Endothelial cell of umbilical vein (primary cell): ENCODE measurements at regions not wholly inside any gene's neighbourhood (a gene's known extent, or its start where the extent isn't known, plus 50 kb on each side); places are given as distances from the start of the nearest gene placed in this dataset.

Experiments
- BruUV-seq: library from RNA; stranded (reverse); fragments of 400-500 nt; replicated peaks from 2 replicates; lab custom pipeline; 2021; lab: Mats Ljungman, UMichigan
- CTCF ChIA-PET: fragments of 300-600, 350-600 bp; sonication (Branson Sonifier 250); formaldehyde crosslinking; loops from one replicate; lab custom pipeline; 2021; ENCODE audit warnings: antibody characterized with exemption, inconsistent platforms; lab: Charles Lee
- POLR2A ChIA-PET: fragments of 300-600, 350-600 bp; sonication (Branson Sonifier 250); formaldehyde crosslinking; loops from one replicate; lab custom pipeline; 2021; ENCODE audit warnings: antibody characterized with exemption, inconsistent platforms; lab: Charles Lee
- DNase-seq: peaks from one replicate; pipeline ENCODE4 v3.0.0-alpha.2; 2011; ENCODE audit warnings: low read depth, low spot score
- FAIRE-seq: peaks from 2 replicates; lab custom pipeline; 2011; peaks lifted over from hg19 to GRCh38; lab: Jason Lieb, UNC
- H2AFZ ChIP-seq: 2 replicates; pipeline ENCODE4 v1.6.0; 2012; ENCODE audit warnings: low read depth, low read length, control low read depth, inconsistent platforms
- H3K27ac ChIP-seq: 2 replicates; pipeline ENCODE4 v1.5.1; 2011; ENCODE audit warnings: low read depth, mild to moderate bottlenecking, control low read depth, low read length, moderate library complexity; ENCODE audit not compliant: insufficient read depth
- H3K27me3 ChIP-seq, 2 experiments: 2 replicates each; pipeline versions ENCODE4 v1.6.0 to v1.6.1; 2011; ENCODE audit warnings: low read length in 2 of 2, mixed read lengths in 1 of 2; ENCODE audit not compliant: control insufficient read depth in 2 of 2, insufficient read depth in 2 of 2
- H3K36me3 ChIP-seq, 2 experiments: 2 replicates in 1 of 2; 3 replicates in 1 of 2; pipeline ENCODE4 v1.5.1; 2011; ENCODE audit warnings: low read length in 2 of 2, mild to moderate bottlenecking in 1 of 2, moderate library complexity in 1 of 2; ENCODE audit not compliant: control insufficient read depth in 2 of 2, insufficient read depth in 2 of 2; ENCODE audit errors: extremely low read depth in 1 of 2
- H3K4me1 ChIP-seq: 3 replicates; pipeline ENCODE4 v1.5.1; 2011; ENCODE audit warnings: mild to moderate bottlenecking, low read length; ENCODE audit not compliant: control insufficient read depth, insufficient read depth; ENCODE audit errors: extremely low read depth
- H3K4me2 ChIP-seq: 2 replicates; pipeline ENCODE4 v1.6.1; 2011; ENCODE audit warnings: low read length, control low read depth, mixed read lengths; ENCODE audit not compliant: insufficient read depth
- H3K4me3 ChIP-seq, 3 experiments: fragments of 200-600 bp in 1 of 3; sonication (generic), shearing (Covaris generic) in 1 of 3; replicated peaks in 1 of 3; 2 replicates each; pipeline ENCODE4 v1.5.1; 2011 to 2016; ENCODE audit warnings: control low read depth in 3 of 3, low read length in 3 of 3, mild to moderate bottlenecking in 2 of 3, inconsistent platforms in 1 of 3, low read depth in 1 of 3, moderate library complexity in 1 of 3; ENCODE audit not compliant: insufficient read depth in 1 of 3
- H3K79me2 ChIP-seq: 2 replicates; pipeline ENCODE4 v1.6.0; 2012; ENCODE audit warnings: low read length, inconsistent platforms; ENCODE audit not compliant: control insufficient read depth, insufficient read depth
- H3K9ac ChIP-seq: replicated peaks from 2 replicates; pipeline ENCODE3; 2011; ENCODE audit warnings: low read length, control low read depth; ENCODE audit not compliant: insufficient read depth; ENCODE audit errors: extremely low read depth
- H3K9me1 ChIP-seq: replicated peaks from 3 replicates; pipeline ENCODE4 v1.6.0; 2011; ENCODE audit warnings: mild to moderate bottlenecking, low read length; ENCODE audit not compliant: control insufficient read depth, insufficient read depth; ENCODE audit errors: extremely low read depth
- H3K9me3 ChIP-seq: replicated peaks from 2 replicates; pipeline ENCODE4 v1.5.1; 2012; ENCODE audit warnings: low read length, inconsistent platforms; ENCODE audit not compliant: control insufficient read depth, insufficient read depth
- H4K20me1 ChIP-seq: replicated peaks from 2 replicates; pipeline ENCODE3; 2011; ENCODE audit warnings: mild to moderate bottlenecking, low read length; ENCODE audit not compliant: control insufficient read depth, insufficient read depth; ENCODE audit errors: extremely low read depth
- CTCF ChIP-seq, 2 donors: IDR thresholded peaks; 1 replicate in 1 of 2; 2 replicates in 1 of 2; pipeline ENCODE4 v1.5.1; 2011; ENCODE audit warnings: low read length in 2 of 2, mild to moderate bottlenecking in 2 of 2, moderate library complexity in 2 of 2, control low read depth in 1 of 2, inconsistent platforms in 1 of 2, low read depth in 1 of 2; ENCODE audit not compliant: insufficient read depth in 1 of 2; ENCODE audit errors: extremely low read depth in 1 of 2
- EZH2 ChIP-seq: IDR thresholded peaks from 2 replicates; pipeline ENCODE4 v1.6.1; 2012; ENCODE audit warnings: borderline replicate concordance, low read depth, mild to moderate bottlenecking, moderate library complexity, low read length, inconsistent platforms; ENCODE audit not compliant: severe bottlenecking
- FOS ChIP-seq: IDR thresholded peaks from 2 replicates; pipeline ENCODE4 v1.6.1; 2011; ENCODE audit warnings: mild to moderate bottlenecking, low read length, moderate library complexity, borderline replicate concordance; ENCODE audit not compliant: insufficient read depth
- GATA2 ChIP-seq: IDR thresholded peaks from 2 replicates; pipeline ENCODE4 v1.7.0; 2011; ENCODE audit warnings: low read depth, mild to moderate bottlenecking, moderate library complexity, mixed read lengths, low read length; ENCODE audit not compliant: insufficient read length, insufficient read depth
- JUN ChIP-seq: IDR thresholded peaks from 2 replicates; pipeline ENCODE4 v1.6.1; 2011; ENCODE audit warnings: borderline replicate concordance, low read depth; ENCODE audit not compliant: insufficient read length, insufficient read depth
- MAX ChIP-seq: IDR thresholded peaks from 2 replicates; pipeline ENCODE4 v1.6.1; 2011; ENCODE audit not compliant: insufficient read depth, insufficient read length
- MYC ChIP-seq: IDR thresholded peaks from one replicate; pipeline ENCODE4 v1.6.1; 2011; ENCODE audit warnings: mild to moderate bottlenecking, low read depth, low read length
- POLR2A ChIP-seq: IDR thresholded peaks from 2 replicates; pipeline ENCODE4 v1.6.1; 2012; ENCODE audit warnings: low read depth, mild to moderate bottlenecking, control low read depth, low read length
- POLR2AphosphoS5 ChIP-seq: IDR thresholded peaks from 2 replicates; pipeline ENCODE4 v1.6.1; 2012; ENCODE audit warnings: low read depth, mild to moderate bottlenecking, control low read depth, low read length, moderate library complexity; ENCODE audit not compliant: insufficient read depth
- dilution Hi-C: fragments of 300-500 bp; cut with MboI; formaldehyde crosslinking; loops from one replicate; pipeline ENCODE4 v1.15.0; 2019; ENCODE audit warnings: low sequenced_read_pairs; ENCODE audit not compliant: extremely low pct_ligation_motif_present
- intact Hi-C: fragments of 100-400 bp; cut with micrococcal nuclease; formaldehyde crosslinking; loops from one replicate; pipeline ENCODE4 v1.10.0; 2022

- Histone ChIP-seq H3K4me2 (no peak overlapping the region), H3K27me3 (peaks cover 2 to 3% of the 10 kb centered on the region in 2 experiments), H3K27ac (no peak overlapping the region), H3K4me3 (no peak overlapping the region), H3K9me1 (no peaks in the 10 kb centered on the region), H3K4me1 (no peaks in the 10 kb centered on the region), H3K79me2 (no peaks in the 10 kb centered on the region), H2AFZ (no peak overlapping the region), H4K20me1 (no peaks in the 10 kb centered on the region), H3K36me3 (no peaks in the 10 kb centered on the region), H3K9me3 (no peaks in the 10 kb centered on the region), H3K9ac (no peak overlapping the region)
- no peak for TF ChIP-seq FOS
- TF ChIP-seq GATA2: no peak
- no peak for TF ChIP-seq MYC
- no peak for TF ChIP-seq CTCF (IDR thresholded peaks at IDR 0.05; ENCODE audit: extremely low read depth in 1 of 2, insufficient read depth in 1 of 2, low read depth in 1 of 2, low read length in 2 of 2)
- no peak for TF ChIP-seq POLR2A
- no peak for TF ChIP-seq EZH2
- no peak for TF ChIP-seq JUN
- TF ChIP-seq MAX: no peak
- no peak for TF ChIP-seq POLR2AphosphoS5
- DNase-seq: no peak
- POLR2A ChIA-PET: no interaction called here
- BruUV-seq: no TSS peak
- intact Hi-C loops (no loop called here), dilution Hi-C loops (no loop called here)
- no peak for FAIRE-seq
- CTCF ChIA-PET: interaction anchor here (1.6 kb wide), 1 partner anchor 11 kb away, joined by 5 read pairs; no protein-coding TSS in a partner anchor
Measured at GRCh38 chr15:48002767-48003166, 118.0 kb upstream of the SLC24A5 start.
